Tibial artery (tissue), 4 donors: ENCODE measurements at regions not wholly inside any gene's neighbourhood (a gene's known extent, or its start where the extent isn't known, plus 50 kb on each side); places are given as distances from the start of the nearest gene placed in this dataset.

ENCODE experiments used
- DNase-seq, 2 donors: peaks; one replicate each; pipeline ENCODE4 v3.0.0-alpha.2; 2019
- H3K27ac ChIP-seq, 2 donors: fragments of 200-600 bp; sonication (generic) in 1 of 2; 1 replicate in 1 of 2; 2 replicates in 1 of 2; pipeline ENCODE4 v1.5.1; 2018 to 2019; ENCODE audit warnings: mild to moderate bottlenecking in 1 of 2
- H3K27me3 ChIP-seq, 2 donors: fragments of 200-600 bp; sonication (generic) in 1 of 2; one replicate each; pipeline versions ENCODE4 v1.5.1 to v1.6.0; 2016 to 2019
- H3K36me3 ChIP-seq, 3 donors: fragments of 200-600 bp; sonication (generic) in 2 of 3; one replicate each; pipeline ENCODE4 v1.5.1; 2016 to 2019; ENCODE audit warnings: mild to moderate bottlenecking in 2 of 3
- H3K4me1 ChIP-seq, 4 donors: fragments of 200-600 bp; sonication (generic) in 2 of 4; 1 replicate in 3 of 4; 2 replicates in 1 of 4; pipeline ENCODE4 v1.5.1; 2016 to 2019
- H3K4me3 ChIP-seq, 2 donors: fragments of 200-600 bp; sonication (generic) in 1 of 2; 1 replicate in 1 of 2; 2 replicates in 1 of 2; pipeline ENCODE4 v1.5.1; 2018 to 2019; ENCODE audit warnings: mild to moderate bottlenecking in 2 of 2
- H3K9me3 ChIP-seq, 3 donors: fragments of 200-600 bp; sonication (generic) in 1 of 3; one replicate each; pipeline ENCODE4 v1.5.1; 2016 to 2019
- CTCF ChIP-seq, 2 experiments: fragments of 200-600 bp in 1 of 2; fragments of 450-650 bp in 1 of 2; IDR thresholded peaks; one replicate each; pipeline ENCODE4 v1.5.1; 2017 to 2019; ENCODE audit warnings: antibody characterized with exemption in 2 of 2, mild to moderate bottlenecking in 1 of 2, moderate library complexity in 1 of 2
- intact Hi-C: fragments of 100-400 bp; cut with DNase I; formaldehyde crosslinking; loops from one replicate; pipeline ENCODE4 v1.15.0; 2023; ENCODE audit warnings: low total_unique reads

DNA sequence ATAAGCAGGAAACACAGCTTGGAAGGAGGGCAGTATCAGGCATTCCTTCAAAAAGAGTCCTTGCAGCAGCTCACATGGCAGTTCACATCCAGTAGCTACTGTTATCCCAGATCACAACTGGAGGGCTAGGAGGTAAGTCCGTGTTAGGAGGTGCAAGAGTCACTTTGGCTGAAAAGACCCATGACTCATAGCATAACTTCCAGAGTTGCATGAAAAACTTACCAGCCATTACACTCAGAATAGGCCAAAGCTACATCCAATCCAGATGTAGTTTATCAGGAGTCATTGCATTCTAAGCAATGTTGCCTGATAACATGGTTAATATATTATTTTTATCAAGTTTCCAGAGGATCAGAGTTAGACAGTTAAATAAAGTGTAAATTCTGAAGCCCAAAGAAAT, 1126.4 kb upstream of the SEMA6A start:
- Histone ChIP-seq H3K9me3 (no peaks in the 10 kb centered on the region), H3K4me3 (no peak overlapping the region), H3K27ac (no peak overlapping the region), H3K36me3 (no peaks in the 10 kb centered on the region), H3K4me1 (no peaks in the 10 kb centered on the region), H3K27me3 (no peaks in the 10 kb centered on the region)
- no peak for DNase-seq
- no peak for TF ChIP-seq CTCF (IDR thresholded peaks at IDR 0.05)
- intact Hi-C loops, result no loop called here

- H3K9me3 ChIP-seq, result no peaks in the 10 kb centered on the region
- H3K27ac ChIP-seq, result no peak overlapping the region
- intact Hi-C loops, result no loop called here
- H3K4me3 ChIP-seq, result no peak overlapping the region
- TF ChIP-seq CTCF (IDR thresholded peaks at IDR 0.05), result no peak
- no peaks in the 10 kb centered on the region for H3K27me3 ChIP-seq
- no peak for DNase-seq
- no peaks in the 10 kb centered on the region for H3K36me3 ChIP-seq
- H3K4me1 ChIP-seq, result no peaks in the 10 kb centered on the region
Observed at GRCh38 chr5:117692606-117693005, 1118.0 kb upstream of the SEMA6A start.

DNA sequence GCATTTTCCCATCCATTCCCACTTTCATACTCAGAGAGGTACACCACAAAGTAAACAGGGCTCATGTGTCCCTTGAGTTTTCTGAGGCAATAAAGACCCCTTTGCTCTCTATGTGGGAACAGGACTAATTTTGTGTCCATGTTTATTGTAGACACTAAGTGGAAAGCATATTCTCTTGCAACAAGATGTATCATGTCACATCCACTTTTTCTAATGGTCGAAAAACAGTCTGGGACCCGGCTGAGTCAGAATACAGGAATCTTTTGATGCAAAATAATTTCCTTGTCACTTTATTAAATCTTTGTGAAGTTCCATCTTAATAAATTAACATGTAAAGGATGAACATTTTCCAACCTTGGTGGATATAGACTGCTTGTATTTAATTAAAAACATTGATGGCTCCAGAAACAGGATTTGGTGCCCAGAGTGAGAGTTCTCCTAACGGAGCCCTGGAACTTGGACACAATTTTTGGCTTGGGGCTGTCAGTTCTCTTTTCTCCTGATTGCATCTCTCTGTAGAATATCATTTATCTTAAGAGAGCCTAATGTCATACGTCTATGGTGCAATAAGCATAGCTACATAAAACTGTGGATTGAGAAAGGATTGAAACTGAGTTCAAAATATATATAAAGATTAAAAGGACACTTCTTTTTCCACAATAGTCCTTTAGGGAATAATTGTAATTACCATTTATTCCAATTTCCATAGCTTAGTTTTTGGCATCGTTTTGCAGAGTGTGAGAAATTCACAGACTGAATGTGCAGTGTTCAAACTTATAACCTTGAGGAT, 1116.7 kb upstream of the SEMA6A start:
- no peak overlapping the region for H3K27ac ChIP-seq
- H3K4me3 ChIP-seq, result no peak overlapping the region
- no peaks in the 10 kb centered on the region for H3K9me3 ChIP-seq
- intact Hi-C loops, result no loop called here
- no peaks in the 10 kb centered on the region for H3K4me1 ChIP-seq
- DNase-seq, result no peak
- TF ChIP-seq CTCF (IDR thresholded peaks at IDR 0.05), result no peak
- no peaks in the 10 kb centered on the region for H3K36me3 ChIP-seq
- no peaks in the 10 kb centered on the region for H3K27me3 ChIP-seq

DNA sequence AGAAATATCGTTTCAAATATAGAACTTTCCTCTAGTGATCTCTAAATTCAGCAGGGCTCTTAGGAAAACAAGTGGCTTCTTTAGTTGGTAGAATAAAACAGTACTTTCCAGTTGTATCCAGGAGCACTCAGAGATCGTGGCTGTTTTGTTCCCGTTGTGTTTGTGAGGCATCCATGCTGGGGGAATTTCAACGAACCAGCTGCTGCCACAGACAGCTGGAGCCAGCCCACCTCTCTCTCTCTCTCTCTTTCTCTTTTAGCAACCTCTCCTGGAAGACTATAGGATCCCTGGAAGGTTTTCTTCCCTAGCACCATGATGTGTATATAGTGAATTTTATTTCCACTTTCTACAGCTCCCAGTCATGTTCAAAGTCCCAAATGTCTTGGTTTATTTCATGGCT, 1116.0 kb upstream of the SEMA6A start:
- DNase-seq, result no peak
- H3K4me1 ChIP-seq, result no peaks in the 10 kb centered on the region
- no peaks in the 10 kb centered on the region for H3K27me3 ChIP-seq
- TF ChIP-seq CTCF (IDR thresholded peaks at IDR 0.05), result no peak
- no peaks in the 10 kb centered on the region for H3K9me3 ChIP-seq
- no peak overlapping the region for H3K27ac ChIP-seq
- no peaks in the 10 kb centered on the region for H3K36me3 ChIP-seq
- no peak overlapping the region for H3K4me3 ChIP-seq
- intact Hi-C loops, result no loop called here

DNA sequence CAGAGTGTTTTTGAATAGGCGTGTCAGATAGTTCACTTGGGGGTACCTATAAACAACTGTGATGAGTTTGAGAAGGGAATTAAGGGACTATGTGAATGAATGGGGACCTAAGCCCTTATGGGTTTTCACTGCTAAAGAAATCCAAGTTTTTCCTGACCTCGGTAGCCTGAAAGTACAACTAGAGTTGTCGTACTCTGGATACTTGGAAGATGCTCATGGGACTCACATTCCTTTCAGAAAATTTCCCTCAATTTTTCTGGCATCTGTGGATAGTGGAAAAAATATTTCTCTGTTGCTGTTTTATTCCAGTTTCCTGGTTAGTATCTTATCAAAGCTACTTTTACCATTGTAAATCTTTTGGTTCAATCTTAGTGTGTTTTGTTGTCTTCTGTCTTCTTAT, 1112.3 kb upstream of the SEMA6A start:
- H3K4me3 ChIP-seq, result no peak overlapping the region
- no peaks in the 10 kb centered on the region for H3K9me3 ChIP-seq
- no peak for DNase-seq
- H3K36me3 ChIP-seq, result no peaks in the 10 kb centered on the region
- no peak overlapping the region for H3K27ac ChIP-seq
- H3K27me3 ChIP-seq, result no peaks in the 10 kb centered on the region
- no peak for TF ChIP-seq CTCF (IDR thresholded peaks at IDR 0.05)
- intact Hi-C loops, result no loop called here
- H3K4me1 ChIP-seq, result no peaks in the 10 kb centered on the region

GRCh38 chr5:117682416-117682815, 1107.8 kb upstream of the SEMA6A start:
- intact Hi-C loops, result no loop called here
- peaks cover 0 to 4% (median 0%) of the 10 kb centered on the region in 4 donors for H3K4me1 ChIP-seq
- no peak for TF ChIP-seq CTCF (IDR thresholded peaks at IDR 0.05)
- no peaks in the 10 kb centered on the region for H3K36me3 ChIP-seq
- DNase-seq, result no peak
- H3K9me3 ChIP-seq, result no peaks in the 10 kb centered on the region
- H3K27ac ChIP-seq, result no peak overlapping the region
- no peaks in the 10 kb centered on the region for H3K27me3 ChIP-seq
- H3K4me3 ChIP-seq, result no peak overlapping the region
